ENCODE measurements at regions not wholly inside any gene's neighbourhood (a gene's known extent, or its start where the extent isn't known, plus 50 kb on each side); places are given as distances from the start of the nearest gene placed in this dataset.
"Not testable (repeated sequence)": the region's sequence is repeated elsewhere in the genome, so short reads cannot be mapped to it uniquely, and the experiment has no call there.

GRCh38 chr3:87765256-87765655, 293.5 kb downstream of the CGGBP1 start:
- H3K27me3 ChIP-seq = no peaks in the 10 kb centered on the region
- no peaks in the 10 kb centered on the region for H3K4me1 ChIP-seq (ENCODE audit: control insufficient read depth in 1 of 2, insufficient read depth in 1 of 2, low read depth in 1 of 2, low read length in 1 of 2)
- no peaks in the 10 kb centered on the region for H3K36me3 ChIP-seq
- no peaks in the 10 kb centered on the region for H3K9me3 ChIP-seq
- H3K4me3 ChIP-seq (ENCODE audit: low read depth in 1 of 2, low read length in 1 of 2) = no peak overlapping the region
- no peak for TF ChIP-seq CTCF (IDR thresholded peaks at IDR 0.05)
- H3K27ac ChIP-seq = no peak overlapping the region

GRCh38 chr3:87761795-87762194, 297.0 kb downstream of the CGGBP1 start:
- no peak for TF ChIP-seq CTCF (IDR thresholded peaks at IDR 0.05)
- Histone ChIP-seq H3K27ac (no peak overlapping the region), H3K27me3 (no peaks in the 10 kb centered on the region)

GRCh38 chr3:87761341-87761740, 297.5 kb downstream of the CGGBP1 start:
- no peaks in the 10 kb centered on the region for H3K9me3 ChIP-seq
- TF ChIP-seq CTCF (IDR thresholded peaks at IDR 0.05) = no peak
- no peak overlapping the region for H3K4me3 ChIP-seq (ENCODE audit: low read depth in 1 of 2, low read length in 1 of 2)
- no peaks in the 10 kb centered on the region for H3K36me3 ChIP-seq
- no peak overlapping the region for H3K27ac ChIP-seq
- no peaks in the 10 kb centered on the region for H3K4me1 ChIP-seq (ENCODE audit: control insufficient read depth in 1 of 2, insufficient read depth in 1 of 2, low read depth in 1 of 2, low read length in 1 of 2)
- no peaks in the 10 kb centered on the region for H3K27me3 ChIP-seq

More at GRCh38 chr3:87761795-87762194, 297.0 kb downstream of the CGGBP1 start:
- Histone ChIP-seq H3K4me3 (ENCODE audit: low read depth in 1 of 2, low read length in 1 of 2) (no peak overlapping the region), H3K9me3 (no peaks in the 10 kb centered on the region), H3K4me1 (ENCODE audit: control insufficient read depth in 1 of 2, insufficient read depth in 1 of 2, low read depth in 1 of 2, low read length in 1 of 2) (no peaks in the 10 kb centered on the region), H3K36me3 (no peaks in the 10 kb centered on the region)

GRCh38 chr3:87756616-87757015, 302.2 kb downstream of the CGGBP1 start:
- Histone ChIP-seq H3K4me1 (ENCODE audit: control insufficient read depth in 1 of 2, insufficient read depth in 1 of 2, low read depth in 1 of 2, low read length in 1 of 2) (no peaks in the 10 kb centered on the region), H3K36me3 (no peaks in the 10 kb centered on the region), H3K9me3 (no peaks in the 10 kb centered on the region), H3K4me3 (ENCODE audit: low read depth in 1 of 2, low read length in 1 of 2) (no peak overlapping the region), H3K27ac (no peak overlapping the region), H3K27me3 (no peaks in the 10 kb centered on the region)
- no peak for TF ChIP-seq CTCF (IDR thresholded peaks at IDR 0.05)

DNA sequence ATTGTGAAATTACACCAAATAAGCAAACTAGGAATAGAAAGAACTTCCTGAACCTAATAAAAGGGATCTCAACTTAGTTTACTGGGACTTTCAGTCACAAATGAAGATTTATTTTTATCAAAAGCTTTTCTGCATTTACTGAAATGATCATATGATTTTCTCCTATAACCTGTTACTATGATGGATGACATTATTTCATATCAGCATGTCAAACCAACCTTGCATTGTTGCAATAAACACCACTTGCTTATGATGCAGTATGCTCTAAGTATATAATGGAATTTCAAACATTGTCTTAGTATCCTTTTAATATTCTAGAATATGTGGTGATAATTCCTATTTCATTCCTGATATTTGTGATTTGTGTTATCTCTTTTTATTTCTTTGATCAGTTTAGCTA, 303.0 kb downstream of the CGGBP1 start:
- Histone ChIP-seq H3K9me3 (no peaks in the 10 kb centered on the region), H3K4me3 (ENCODE audit: low read depth in 1 of 2, low read length in 1 of 2) (no peak overlapping the region), H3K27me3 (no peaks in the 10 kb centered on the region), H3K4me1 (ENCODE audit: control insufficient read depth in 1 of 2, insufficient read depth in 1 of 2, low read depth in 1 of 2, low read length in 1 of 2) (no peaks in the 10 kb centered on the region), H3K36me3 (no peaks in the 10 kb centered on the region), H3K27ac (no peak overlapping the region)
- no peak for TF ChIP-seq CTCF (IDR thresholded peaks at IDR 0.05)

- Histone ChIP-seq H3K4me1 (ENCODE audit: control insufficient read depth in 1 of 2, insufficient read depth in 1 of 2, low read depth in 1 of 2, low read length in 1 of 2) (no peaks in the 10 kb centered on the region), H3K9me3 (peaks cover 5% of the 10 kb centered on the region), H3K36me3 (no peaks in the 10 kb centered on the region), H3K27ac (no peak overlapping the region), H3K4me3 (ENCODE audit: low read depth in 1 of 2, low read length in 1 of 2) (no peak overlapping the region), H3K27me3 (no peaks in the 10 kb centered on the region)
- TF ChIP-seq CTCF (IDR thresholded peaks at IDR 0.05) = no peak
These were observed 316.6 kb downstream of the CGGBP1 start for GRCh38 chr3:87742250-87742649.

- H3K4me3 ChIP-seq (ENCODE audit: low read depth in 1 of 2, low read length in 1 of 2); H3K9me3 ChIP-seq; H3K27me3 ChIP-seq; H3K4me1 ChIP-seq (ENCODE audit: control insufficient read depth in 1 of 2, insufficient read depth in 1 of 2, low read depth in 1 of 2, low read length in 1 of 2); H3K27ac ChIP-seq; H3K36me3 ChIP-seq: not testable (repeated sequence)
These were observed 317.9 kb downstream of the CGGBP1 start for GRCh38 chr3:87740894-87741293.

DNA sequence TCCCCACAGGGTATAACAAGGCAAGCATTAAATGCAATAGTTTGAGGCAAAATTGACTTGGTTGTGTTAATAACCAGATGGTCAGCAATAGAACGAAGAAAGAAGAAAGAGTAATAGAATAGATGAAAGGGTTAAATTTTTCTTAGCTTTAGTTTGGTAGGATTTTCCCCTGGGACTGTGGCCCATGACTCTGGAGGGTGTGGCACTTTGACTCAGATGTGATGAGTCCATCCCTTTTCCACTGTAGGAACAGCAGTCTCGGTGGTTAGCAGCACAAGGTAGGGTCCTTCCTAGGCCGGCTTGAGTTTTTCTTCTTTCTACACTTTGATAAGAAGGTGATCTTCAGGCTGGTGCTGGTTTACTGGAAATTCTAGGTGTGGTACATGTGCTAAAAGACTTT, 321.0 kb downstream of the CGGBP1 start:
- not testable (repeated sequence) for H3K4me3 ChIP-seq (ENCODE audit: low read depth in 1 of 2, low read length in 1 of 2)

More for the DNA sequence above, 321.0 kb downstream of the CGGBP1 start:
- not testable (repeated sequence) for H3K9me3 ChIP-seq; H3K27ac ChIP-seq; H3K27me3 ChIP-seq; H3K4me1 ChIP-seq (ENCODE audit: control insufficient read depth in 1 of 2, insufficient read depth in 1 of 2, low read depth in 1 of 2, low read length in 1 of 2); H3K36me3 ChIP-seq
